Stomach (tissue), 8 donors: ENCODE measurements at regions not wholly inside any gene's neighbourhood (a gene's known extent, or its start where the extent isn't known, plus 50 kb on each side); places are given as distances from the start of the nearest gene placed in this dataset.

ENCODE experiments used
- DNase-seq, 2 donors: peaks; one replicate each; pipeline versions ENCODE4 v3.0.0 to v3.0.0-alpha.2; 2013 to 2019
- H3K27ac ChIP-seq, 5 donors: fragments of 200-600 bp in 4 of 5; sonication (generic) in 4 of 5; one replicate each; pipeline ENCODE4 v1.5.1; 2013 to 2019; ENCODE audit warnings: mild to moderate bottlenecking in 1 of 5, moderate library complexity in 1 of 5
- H3K27me3 ChIP-seq, 3 donors: fragments of 200-600 bp; sonication (generic); one replicate each; pipeline ENCODE4 v1.5.1; 2017 to 2019; ENCODE audit warnings: mixed run types in 1 of 3
- H3K36me3 ChIP-seq, 4 donors: fragments of 200-600 bp; sonication (generic); 1 replicate in 3 of 4; 2 replicates in 1 of 4; pipeline ENCODE4 v1.5.1; 2016 to 2019
- H3K4me1 ChIP-seq, 4 donors: fragments of 200-600 bp; sonication (generic); one replicate each; pipeline ENCODE4 v1.5.1; 2016 to 2019
- H3K4me3 ChIP-seq, 4 donors: fragments of 200-600 bp; sonication (generic) in 3 of 4; one replicate each; pipeline ENCODE4 v1.5.1; 2016 to 2019; ENCODE audit warnings: mild to moderate bottlenecking in 1 of 4
- H3K9me3 ChIP-seq, 4 donors: fragments of 200-600 bp; sonication (generic); one replicate each; pipeline ENCODE4 v1.5.1; 2016 to 2019
- EP300 ChIP-seq: sonication (generic); formaldehyde crosslinking; IDR thresholded peaks from one replicate; pipeline ENCODE4 v1.6.1; 2017; ENCODE audit warnings: antibody characterized with exemption
- POLR2A ChIP-seq, 4 donors: fragments of 450-650 bp; IDR thresholded peaks; one replicate each; pipeline ENCODE4 v1.6.1; 2016; ENCODE audit warnings: antibody characterized with exemption in 4 of 4, control low read depth in 2 of 4, mild to moderate bottlenecking in 1 of 4, moderate library complexity in 1 of 4
- POLR2AphosphoS5 ChIP-seq, 3 donors: sonication (generic); formaldehyde crosslinking; IDR thresholded peaks; one replicate each; pipeline ENCODE4 v1.6.1; 2016; ENCODE audit warnings: antibody characterized with exemption in 3 of 3
- WGBS, 5 donors: extraction: QIAGEN DNeasy Blood & Tissue Kit in 3 of 5; methylation state at CpG; one replicate each; pipeline versions ENCODE4 v1.1.5 to v1.1.7; 2013 to 2018; 5-methylcytosine and 5-hydroxymethylcytosine counted together
- intact Hi-C: fragments of 100-400 bp; cut with DNase I; formaldehyde crosslinking; loops from one replicate; pipeline ENCODE4 v1.15.1; 2023; ENCODE audit warnings: low total_unique reads
- TF ChIP-seq, protein P1 (sequence below), 7 experiments: fragments of 450-650 bp in 4 of 7; fragments of 200-600 bp in 3 of 7; sonication (generic) in 3 of 7; IDR thresholded peaks; one replicate each; pipeline ENCODE4 v1.5.1; 2016 to 2019; ENCODE audit warnings: antibody characterized with exemption in 7 of 7, control low read depth in 2 of 7, mild to moderate bottlenecking in 1 of 7
- donor health status: healthy with polysubstance abuse.
- donor health status: Bipolar disorder and iron deficiency.
- donor health status: healthy.

DNA sequence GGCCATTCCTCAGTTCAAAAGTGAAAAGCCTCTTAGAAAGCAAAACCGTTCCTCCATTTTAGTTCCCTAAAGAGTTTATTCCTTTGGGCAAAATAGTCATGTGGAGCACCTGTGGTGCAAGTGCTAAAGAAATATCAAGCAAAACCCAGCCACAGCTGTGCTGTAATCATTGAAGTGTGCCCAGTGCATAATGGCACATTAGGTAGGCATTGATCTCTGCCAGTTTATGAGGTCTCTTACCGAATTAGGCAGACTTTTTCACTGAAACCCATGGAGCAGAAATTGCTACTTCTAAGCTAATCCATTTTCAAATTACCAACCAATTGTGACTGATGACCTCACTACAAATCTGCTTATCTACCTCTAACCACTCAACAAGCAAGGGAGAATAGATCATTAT is 97.2 kb upstream of the SEMA3A start:
- H3K27me3 ChIP-seq, result no peaks in the 10 kb centered on the region
- intact Hi-C loops, result no loop called here
- H3K4me1 ChIP-seq, result no peaks in the 10 kb centered on the region
- no peaks in the 10 kb centered on the region for H3K36me3 ChIP-seq
- H3K9me3 ChIP-seq, result no peaks in the 10 kb centered on the region
- H3K27ac ChIP-seq, result no peak overlapping the region
- no peak for DNase-seq
- WGBS, 5 donors, result 79 to 88% (median 84%) methylated on average over 2 of the region's 2 CpGs
- no peak overlapping the region for H3K4me3 ChIP-seq
- TF ChIP-seq EP300, result no peak
- TF ChIP-seq, protein P1, sequence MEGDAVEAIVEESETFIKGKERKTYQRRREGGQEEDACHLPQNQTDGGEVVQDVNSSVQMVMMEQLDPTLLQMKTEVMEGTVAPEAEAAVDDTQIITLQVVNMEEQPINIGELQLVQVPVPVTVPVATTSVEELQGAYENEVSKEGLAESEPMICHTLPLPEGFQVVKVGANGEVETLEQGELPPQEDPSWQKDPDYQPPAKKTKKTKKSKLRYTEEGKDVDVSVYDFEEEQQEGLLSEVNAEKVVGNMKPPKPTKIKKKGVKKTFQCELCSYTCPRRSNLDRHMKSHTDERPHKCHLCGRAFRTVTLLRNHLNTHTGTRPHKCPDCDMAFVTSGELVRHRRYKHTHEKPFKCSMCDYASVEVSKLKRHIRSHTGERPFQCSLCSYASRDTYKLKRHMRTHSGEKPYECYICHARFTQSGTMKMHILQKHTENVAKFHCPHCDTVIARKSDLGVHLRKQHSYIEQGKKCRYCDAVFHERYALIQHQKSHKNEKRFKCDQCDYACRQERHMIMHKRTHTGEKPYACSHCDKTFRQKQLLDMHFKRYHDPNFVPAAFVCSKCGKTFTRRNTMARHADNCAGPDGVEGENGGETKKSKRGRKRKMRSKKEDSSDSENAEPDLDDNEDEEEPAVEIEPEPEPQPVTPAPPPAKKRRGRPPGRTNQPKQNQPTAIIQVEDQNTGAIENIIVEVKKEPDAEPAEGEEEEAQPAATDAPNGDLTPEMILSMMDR (IDR thresholded peaks at IDR 0.05), result no peak
- no peak for TF ChIP-seq POLR2A (IDR thresholded peaks at IDR 0.05)
- no peak for TF ChIP-seq POLR2AphosphoS5 (IDR thresholded peaks at IDR 0.05)

DNA sequence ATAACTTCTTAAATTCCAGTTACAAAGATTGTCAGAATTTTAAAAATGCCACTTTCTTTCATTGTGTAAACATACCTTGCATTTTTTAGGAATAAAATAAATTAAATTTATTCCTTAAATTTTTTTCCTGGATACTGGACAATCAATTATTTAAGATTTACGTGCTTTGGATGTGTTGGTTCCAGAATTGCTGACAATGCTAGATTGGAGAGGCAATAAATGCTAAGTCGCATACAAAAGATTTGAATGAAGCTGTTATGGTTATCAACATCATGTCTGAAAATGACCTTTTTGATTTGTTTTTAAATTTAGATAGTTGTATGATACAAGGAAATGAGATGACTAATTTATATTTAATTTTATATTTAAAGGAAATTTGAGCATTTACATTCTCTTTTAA is 89.2 kb upstream of the SEMA3A start:
- no peak for DNase-seq
- Histone ChIP-seq H3K27me3 (no peaks in the 10 kb centered on the region), H3K4me3 (no peak overlapping the region), H3K27ac (no peak overlapping the region), H3K9me3 (no peaks in the 10 kb centered on the region), H3K36me3 (no peaks in the 10 kb centered on the region), H3K4me1 (no peaks in the 10 kb centered on the region)
- intact Hi-C loops, result no loop called here
- TF ChIP-seq EP300, result no peak
- TF ChIP-seq POLR2A (IDR thresholded peaks at IDR 0.05), result no peak
- no peak for TF ChIP-seq POLR2AphosphoS5 (IDR thresholded peaks at IDR 0.05)
- TF ChIP-seq, protein P1 (IDR thresholded peaks at IDR 0.05), result no peak
- 90 to 97% (median 94%) methylated on average over 2 of the region's 2 CpGs for WGBS, 5 donors

DNA sequence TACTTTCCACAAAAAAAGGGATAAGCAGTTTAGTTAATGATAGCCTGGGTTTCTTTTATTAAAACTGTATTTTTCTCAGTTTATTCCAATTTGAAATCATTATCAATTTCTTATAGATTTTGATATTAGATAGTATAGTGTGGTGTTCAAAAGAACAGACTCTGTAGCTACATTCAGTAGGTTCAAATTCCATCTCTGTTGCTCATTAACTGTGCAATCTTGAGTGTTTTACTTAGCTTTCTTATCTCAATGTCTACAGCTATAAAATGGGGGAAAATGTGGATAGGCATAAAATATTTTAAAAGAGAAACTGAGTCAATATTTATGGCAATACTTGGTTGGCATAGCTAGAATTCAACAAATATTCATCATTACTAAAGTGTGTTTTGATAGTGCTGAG is 86.9 kb upstream of the SEMA3A start:
- no peaks in the 10 kb centered on the region for H3K27me3 ChIP-seq
- H3K4me1 ChIP-seq, result no peaks in the 10 kb centered on the region
- H3K36me3 ChIP-seq, result no peaks in the 10 kb centered on the region
- TF ChIP-seq EP300 (no peak), POLR2A (IDR thresholded peaks at IDR 0.05) (no peak)
- TF ChIP-seq, protein P1 (IDR thresholded peaks at IDR 0.05), result no peak
- H3K27ac ChIP-seq, result no peak overlapping the region
- intact Hi-C loops, result no loop called here
- no peak for DNase-seq
- peaks cover 0 to 5% (median 0%) of the 10 kb centered on the region in 4 donors for H3K9me3 ChIP-seq
- H3K4me3 ChIP-seq, result no peak overlapping the region

DNA sequence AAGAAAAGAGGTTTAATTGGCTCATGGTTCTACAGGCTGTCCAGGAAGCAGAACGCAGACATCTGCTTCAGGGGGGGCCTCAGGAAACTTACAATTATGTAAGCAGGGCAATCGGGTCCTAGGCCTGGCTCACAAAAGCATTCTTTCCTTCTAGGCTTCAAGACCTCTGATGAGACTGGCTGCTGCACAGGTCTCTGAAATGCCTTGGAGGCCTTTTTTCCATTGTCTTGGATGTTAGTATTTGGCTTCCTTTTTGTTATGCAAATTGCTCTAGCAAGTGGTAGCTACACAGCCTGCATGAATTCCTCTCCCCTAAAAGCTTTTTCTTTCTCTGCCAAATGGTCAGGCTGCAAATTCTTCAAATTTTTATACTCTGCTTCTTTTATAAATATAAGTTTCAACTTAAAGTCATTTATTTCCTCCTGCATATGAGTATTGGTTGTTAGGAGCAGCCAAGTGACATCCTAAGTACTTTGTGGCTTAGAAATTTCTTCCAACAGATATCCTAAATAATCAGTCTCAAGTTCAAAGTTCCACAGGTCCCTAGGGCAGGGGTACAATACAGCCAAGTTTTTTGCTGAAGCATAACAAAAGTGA is 83.1 kb upstream of the SEMA3A start:
- intact Hi-C loops, result no loop called here
- Histone ChIP-seq H3K9me3 (peaks cover 0 to 5% (median 0%) of the 10 kb centered on the region in 4 donors), H3K27me3 (no peaks in the 10 kb centered on the region), H3K4me1 (peaks cover 0 to 6% (median 0%) of the 10 kb centered on the region in 4 donors), H3K4me3 (no peak overlapping the region), H3K27ac (no peak overlapping the region), H3K36me3 (no peaks in the 10 kb centered on the region)
- DNase-seq, result no peak
- 58 to 76% (median 70%) methylated on average over 2 of the region's 2 CpGs for WGBS, 5 donors
- TF ChIP-seq, protein P1 (IDR thresholded peaks at IDR 0.05), result no peak
- TF ChIP-seq POLR2A (IDR thresholded peaks at IDR 0.05) (no peak), POLR2AphosphoS5 (IDR thresholded peaks at IDR 0.05) (no peak), EP300 (no peak)
